ENCODE measurements at regions not wholly inside any gene's neighbourhood (a gene's known extent, or its start where the extent isn't known, plus 50 kb on each side); places are given as distances from the start of the nearest gene placed in this dataset.

GRCh38 chr20:9018346-9018745 is 50.5 kb upstream of the PLCB4 start:
- TF ChIP-seq CTCF (IDR thresholded peaks at IDR 0.05) (no peak), POLR2AphosphoS5 (IDR thresholded peaks at IDR 0.05) (no peak)
